DMS 273 treated with DMSO at 0.1 percent for 48 hours (cell line): ENCODE measurements at regions not wholly inside any gene's neighbourhood (a gene's known extent, or its start where the extent isn't known, plus 50 kb on each side); places are given as distances from the start of the nearest gene placed in this dataset.

Experiments used
- DNase-seq: peaks from one replicate; lab custom pipeline; 2025; lab: John Stamatoyannopoulos, UW

DNA sequence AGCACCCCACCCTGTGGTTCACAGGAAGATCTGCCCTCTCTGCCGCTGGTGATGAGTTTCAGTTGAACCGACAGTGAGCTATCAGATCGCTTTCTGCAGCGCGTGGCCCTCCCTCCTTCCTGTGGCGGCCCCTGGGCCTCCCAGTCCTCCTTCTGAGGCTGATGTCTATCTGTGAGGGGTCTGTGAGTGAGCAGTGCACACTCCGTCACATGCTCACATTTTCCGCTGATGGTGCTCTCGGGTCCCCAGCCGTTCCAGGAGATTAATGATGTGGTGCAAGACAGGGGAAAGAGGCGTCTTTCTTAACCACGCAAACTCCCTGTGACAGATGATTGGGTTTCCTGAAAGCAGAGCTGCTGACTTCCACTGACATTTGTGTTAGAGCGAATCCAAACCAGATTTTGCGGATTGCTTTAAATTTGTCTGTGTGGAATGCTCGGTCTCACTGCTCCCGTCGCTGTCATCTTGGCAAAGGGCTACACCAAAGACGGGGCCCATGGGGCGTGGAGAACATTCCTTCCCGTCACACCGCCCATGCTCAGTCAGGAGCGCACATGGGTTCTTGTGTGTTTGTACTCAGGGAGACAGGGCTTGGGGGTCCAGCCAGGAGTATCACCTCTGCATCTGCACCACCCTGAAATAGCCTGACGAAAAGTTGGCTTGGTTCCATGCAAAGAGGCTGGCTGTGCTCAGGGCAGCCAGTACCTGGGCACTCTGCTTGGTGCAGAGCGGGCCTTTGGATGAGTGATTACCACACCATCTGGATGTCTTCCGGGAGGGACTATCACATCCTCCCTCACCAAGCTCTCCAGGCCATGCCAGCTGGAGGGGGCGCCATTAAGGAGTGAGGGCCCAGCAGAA, 154.7 kb upstream of the HS6ST1 start:
- DNase-seq = no peak

DNA sequence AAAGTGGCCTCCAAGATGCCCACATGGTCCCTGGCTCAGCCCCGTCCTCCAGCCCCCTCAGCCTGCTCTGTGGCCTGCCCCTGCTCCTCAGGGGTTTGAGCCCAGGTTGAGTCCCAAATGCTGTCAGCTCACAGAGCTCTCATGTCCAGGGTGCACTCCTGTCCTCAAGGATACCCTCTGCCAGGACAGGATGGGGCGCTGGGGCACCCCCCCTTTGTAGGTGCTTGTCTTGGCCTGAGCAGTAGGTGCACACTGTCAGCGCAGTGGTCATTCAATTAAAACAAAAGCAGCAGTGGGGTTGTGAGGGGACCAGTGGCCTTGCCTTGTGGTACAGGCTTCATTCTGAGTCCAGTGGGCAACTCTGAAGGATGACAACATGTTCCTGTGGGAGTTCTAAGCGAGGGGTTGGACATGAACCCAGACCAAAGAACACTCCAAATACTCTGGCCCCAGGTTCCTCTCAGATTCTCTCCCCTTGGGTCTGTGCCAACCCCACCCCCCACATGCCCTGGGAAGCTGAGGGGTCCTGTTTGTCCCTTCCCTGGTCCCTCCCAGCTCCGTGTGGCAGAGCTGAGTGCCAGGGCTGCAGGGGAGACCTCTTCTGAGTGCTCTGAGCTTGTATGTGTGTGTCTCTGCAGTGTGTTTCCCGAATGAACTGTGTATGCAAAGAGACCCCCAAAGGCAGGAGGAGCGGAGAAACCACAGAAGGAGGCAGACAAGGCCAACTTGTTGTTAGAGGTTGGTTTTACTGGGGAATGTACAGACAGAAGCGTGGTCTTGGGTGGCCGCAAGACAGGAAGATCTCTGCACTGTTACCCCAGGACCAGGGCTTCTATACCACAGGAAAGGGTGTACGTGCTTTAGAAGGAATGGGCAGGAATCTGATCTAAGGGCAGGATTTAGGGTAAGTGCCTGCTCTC, 155.6 kb upstream of the HS6ST1 start:
- no peak for DNase-seq

DNA sequence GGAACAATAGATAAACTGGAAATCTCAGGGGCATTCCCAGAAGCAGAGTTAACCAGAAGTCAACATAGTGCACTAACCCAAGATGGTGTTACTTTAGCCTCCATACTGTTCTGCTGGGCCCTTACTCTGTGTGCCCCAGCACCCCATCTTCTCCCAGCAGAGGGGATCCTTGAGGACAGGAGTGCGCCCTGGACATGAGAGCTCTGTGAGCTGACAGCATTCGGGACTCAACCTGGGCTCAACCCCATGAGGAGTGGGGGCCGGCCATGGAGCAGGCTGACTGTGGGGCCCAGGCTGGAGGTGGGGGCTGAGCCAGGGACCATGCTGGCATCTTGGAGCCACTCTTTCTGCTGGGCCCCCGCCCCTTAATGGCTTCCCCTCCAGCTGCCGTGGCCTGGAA, 156.3 kb upstream of the HS6ST1 start:
- no peak for DNase-seq

DNA sequence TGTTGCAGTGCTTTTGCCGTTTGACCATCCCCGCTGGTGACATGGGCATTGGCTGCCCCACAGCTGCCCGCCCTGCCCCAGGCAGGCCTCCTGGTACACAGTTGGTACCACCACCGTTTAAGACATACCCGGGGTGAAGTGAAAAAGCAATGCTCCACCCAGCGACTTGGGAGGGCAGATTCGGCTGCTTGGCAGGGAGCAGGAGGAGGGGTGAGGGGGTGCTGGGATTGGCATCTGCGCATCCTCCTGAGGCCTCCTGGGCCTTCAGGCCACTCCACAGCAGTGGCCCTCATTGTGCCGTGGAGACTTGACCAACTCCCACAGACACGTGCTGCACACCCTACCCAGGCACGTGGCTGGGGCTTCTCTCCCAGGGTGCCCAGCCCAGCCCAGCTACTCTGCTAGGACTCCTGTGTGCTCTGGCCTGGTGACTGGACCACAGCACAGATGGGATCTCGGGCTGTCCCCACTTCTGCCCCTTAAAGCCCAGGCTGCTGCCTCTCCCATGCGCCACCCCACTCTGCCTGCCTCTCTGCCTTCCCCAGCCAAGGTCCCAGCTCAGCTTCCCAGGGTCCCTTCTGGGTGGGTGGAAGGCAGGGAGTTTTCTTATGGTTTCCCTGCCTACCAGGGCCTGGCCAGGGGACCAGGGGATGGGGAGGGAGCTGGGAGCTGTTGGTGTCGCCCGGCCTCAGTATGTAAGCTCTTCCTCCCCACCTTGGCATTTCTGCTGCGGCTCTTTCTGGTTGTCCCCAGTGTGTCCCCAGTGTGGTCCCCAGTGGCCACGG, 157.0 kb upstream of the HS6ST1 start:
- DNase-seq = no peak

DNA sequence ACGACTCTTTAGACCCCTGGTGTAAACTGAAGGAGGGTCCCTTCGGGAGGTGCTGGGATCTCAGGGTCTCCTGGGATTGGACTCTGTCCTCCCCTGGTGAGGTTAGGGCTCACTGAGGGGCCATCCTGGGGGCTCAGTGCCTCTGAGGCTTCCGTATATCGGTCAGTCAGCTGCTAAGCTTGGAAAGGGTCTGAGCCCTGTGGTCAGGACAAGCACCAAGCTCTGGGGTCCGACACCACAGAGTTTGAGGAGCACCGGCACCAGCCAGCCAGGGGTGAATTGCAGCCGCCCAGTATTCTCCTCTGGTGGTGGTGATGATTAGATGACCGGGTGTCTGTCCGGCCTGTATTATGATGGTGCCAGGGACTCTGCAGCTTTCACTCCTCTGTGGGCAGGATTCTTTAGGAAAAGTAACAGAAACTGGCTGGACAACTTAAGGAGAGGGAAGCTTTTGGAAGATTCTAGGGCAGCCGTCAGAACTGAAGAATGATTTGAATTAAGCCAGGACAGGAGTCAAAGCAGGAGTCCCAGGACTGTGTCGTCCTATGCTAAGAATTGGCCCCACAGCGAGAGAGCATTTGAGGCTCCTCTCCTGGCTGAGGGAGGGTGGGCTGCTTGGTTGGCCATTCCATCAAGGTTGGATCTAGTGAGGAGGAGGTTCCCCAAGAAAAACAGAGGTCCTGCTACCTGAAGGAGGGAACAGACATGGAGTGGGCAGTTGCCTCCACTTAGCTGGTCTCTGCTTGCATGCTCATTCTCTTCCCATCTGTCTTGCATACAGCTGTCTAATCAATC, 158.6 kb upstream of the HS6ST1 start:
- DNase-seq = no peak

DNA sequence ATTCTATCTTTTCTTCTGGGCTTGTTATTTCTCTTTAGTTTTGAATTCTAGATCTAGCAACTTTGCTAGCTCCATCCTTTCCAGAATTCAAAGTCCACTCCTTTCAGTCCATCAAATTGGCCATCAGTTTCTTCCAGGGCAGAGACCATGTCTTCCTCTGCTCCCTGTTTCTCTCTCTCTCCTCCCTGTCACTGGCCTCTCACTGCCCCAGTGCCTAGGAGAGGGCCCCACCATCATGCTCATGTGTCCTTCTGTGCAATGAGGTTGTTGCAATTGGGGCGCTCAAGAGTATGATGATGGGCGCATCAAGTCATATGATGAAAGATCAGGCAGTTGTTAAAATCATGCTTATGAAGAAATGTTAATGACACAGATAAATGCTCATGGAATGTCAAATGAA, 159.2 kb upstream of the HS6ST1 start:
- no peak for DNase-seq

DNA sequence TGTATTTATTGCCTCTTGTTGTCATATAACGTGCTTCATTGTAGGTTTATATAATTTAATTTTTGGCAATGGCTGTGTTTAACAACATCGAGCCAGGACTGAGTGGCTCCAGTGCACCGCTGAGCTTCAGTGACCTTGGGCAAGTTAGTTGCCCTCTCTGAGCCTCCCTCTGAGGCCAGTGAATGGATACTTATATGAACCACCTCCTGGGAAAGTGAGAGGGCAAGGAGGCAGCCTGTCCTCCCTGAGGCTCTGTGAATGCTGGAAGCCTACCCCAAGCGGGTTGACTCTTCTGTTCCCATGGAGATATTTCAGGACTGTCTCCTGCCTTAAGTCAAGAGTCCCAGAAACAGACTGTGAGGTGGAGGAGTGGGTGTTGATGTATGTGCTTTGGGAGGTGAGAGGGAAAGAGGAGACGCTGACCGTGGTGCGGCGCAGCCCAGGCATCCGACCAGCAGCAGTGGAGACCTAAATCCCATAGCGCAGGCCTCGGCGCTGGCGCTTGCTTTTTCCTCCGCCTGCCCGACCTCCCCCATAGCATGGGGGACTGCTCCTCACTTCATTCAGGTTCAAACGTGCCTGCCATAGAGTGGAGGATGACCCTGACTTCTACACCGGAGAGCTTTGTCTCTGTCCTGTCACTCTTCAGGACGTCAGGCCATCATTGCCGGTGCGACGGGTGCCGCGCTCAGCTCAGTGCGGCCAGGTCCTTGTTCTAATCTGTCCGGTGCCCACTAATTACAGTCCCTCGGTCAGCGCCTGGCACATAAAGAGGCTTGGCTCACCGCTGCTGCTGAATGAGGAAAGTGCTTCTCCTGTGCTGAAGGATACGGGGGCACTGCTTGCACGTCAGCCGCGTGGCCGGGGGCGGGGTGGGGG, 167.3 kb upstream of the HS6ST1 start:
- no peak for DNase-seq

DNA sequence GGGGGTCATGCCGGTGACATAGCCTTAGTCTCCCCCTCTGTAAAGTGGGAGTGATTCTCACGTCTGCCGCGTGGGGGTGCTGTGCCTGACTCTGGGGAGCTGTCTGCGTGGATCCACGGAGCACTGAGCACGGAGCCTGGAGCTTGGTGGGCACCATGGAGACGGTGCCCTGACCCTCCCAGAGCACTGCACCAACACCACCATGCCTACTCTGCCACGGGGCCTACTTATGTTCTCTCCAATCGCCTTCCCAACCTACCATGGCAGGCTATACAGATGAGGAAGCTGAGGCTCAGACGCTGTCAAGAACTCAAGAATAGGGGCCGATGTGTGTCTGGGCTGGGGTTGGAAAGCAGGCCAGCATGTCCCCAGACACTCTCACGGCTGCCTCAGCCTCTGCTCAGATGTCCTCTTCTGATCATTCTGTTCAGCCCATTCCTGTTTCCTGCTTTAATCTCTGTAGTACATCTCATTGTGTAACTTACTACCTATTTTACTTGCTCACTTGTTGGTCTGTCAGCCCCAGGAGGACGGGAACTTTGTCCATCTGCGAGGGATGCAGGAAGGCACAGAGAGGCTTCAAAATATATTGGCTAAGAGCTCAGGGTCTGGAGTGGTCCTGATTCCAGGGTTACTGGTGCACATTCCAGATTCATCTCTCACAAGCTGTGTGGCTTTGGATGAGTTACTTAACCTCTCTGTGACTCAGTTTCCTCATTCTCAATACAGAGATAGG, 168.1 kb upstream of the HS6ST1 start:
- no peak for DNase-seq

DNA sequence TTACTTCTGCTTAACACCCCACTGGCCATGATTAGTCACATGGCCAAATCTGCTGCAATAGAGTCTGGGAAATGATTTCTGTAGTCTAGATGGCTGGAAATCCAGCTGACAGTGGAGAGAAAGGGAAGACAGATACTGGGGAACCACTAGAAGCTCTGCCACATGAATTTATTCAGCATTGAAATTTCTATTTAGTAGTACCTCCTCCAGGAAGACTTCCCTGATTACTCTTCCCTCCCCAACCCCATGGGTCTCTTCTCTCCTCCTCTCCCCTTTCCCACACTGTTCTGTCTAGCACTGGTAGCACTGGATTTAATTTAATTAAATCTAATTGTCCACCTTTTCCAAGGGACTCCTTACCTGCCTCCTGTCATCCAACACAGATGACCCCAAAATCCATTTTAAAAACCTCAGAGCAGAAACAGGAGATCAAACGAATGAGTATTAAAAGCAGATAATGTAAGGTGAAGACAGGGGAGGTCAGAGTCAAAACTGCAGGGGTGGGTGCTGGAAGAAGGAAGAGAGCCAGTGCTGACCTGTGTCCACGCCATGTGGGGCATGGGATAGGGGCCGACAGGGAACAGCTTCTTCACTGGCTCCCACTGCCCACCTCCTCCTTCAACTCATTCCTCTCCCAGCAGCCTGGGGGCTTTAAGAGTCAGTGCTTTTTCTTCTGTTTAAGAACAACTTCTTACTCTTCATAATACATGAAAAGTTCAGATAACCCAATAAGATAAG, 169.2 kb upstream of the HS6ST1 start:
- no peak for DNase-seq

DNA sequence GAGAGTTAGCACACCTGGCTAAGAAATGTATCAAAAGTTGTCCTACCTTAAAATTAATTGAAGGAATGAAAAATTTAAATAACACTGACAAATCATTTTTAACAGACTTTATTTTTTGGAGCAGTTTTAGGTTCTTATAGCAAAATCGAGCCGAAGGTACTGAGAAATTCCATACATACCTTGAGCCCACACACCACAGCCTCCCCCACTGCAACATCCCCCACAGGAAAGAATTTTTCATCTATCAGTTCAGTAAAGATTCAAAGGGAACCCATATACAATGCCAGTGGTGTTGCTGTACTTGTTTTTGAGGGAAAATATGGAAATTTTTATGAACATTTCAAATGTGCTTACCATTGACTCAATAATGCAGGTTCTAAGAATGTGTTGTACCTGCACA, 169.8 kb upstream of the HS6ST1 start:
- DNase-seq = no peak

DNA sequence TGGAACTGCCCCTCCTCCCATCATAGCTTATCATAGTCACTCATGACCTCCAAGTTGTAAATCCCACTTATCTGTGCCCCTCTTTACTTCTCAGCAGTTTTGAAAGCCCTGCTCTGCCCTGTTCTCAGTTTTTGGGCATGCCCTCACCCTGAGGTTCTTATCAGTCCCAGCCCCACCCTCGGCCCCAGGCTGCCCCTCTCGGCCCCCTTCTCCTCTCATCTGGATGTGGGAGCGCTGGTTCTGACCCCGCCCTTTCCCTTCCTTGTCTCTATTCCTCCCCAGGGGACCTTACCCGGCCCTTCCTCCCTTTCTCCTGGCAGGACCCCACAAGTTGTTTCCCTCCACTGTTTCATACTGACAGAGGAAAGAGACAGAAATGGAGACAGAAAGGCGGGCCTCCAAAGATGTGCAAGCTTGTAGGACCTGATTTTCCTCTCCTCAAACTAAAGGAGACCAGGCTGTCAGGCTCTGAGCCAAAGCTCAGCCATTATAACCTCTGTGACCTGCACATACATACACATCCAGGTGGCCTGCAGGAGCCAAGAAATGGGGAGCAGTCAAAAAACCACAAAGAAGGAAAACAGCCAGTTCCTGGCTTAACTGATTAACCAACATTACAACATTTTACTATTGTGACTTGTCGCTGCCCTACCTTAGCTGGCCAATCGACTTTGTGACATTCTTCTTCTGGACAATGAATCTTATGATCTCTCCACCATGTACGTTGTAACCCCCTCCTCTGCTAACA, 171.0 kb upstream of the HS6ST1 start:
- no peak for DNase-seq

DNA sequence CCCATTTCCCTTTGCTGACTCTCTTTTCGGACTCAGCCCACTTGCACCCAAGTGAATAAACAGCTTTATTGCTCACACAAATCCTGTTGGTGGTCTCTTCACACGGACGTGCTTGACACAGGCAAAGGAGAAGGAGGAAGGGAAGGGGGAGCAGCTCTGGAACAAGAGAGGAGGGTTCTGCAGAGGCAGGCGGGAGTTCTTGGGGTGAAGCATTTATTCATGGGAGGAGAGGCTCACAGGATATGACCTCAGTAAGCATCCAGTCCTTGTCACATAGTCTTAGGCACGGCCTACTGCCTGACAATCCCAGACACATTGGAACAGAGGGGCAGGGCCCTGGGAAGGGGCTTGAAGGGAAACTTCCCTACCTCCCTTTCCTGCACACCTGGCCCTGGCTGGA, 171.7 kb upstream of the HS6ST1 start:
- no peak for DNase-seq

DNA sequence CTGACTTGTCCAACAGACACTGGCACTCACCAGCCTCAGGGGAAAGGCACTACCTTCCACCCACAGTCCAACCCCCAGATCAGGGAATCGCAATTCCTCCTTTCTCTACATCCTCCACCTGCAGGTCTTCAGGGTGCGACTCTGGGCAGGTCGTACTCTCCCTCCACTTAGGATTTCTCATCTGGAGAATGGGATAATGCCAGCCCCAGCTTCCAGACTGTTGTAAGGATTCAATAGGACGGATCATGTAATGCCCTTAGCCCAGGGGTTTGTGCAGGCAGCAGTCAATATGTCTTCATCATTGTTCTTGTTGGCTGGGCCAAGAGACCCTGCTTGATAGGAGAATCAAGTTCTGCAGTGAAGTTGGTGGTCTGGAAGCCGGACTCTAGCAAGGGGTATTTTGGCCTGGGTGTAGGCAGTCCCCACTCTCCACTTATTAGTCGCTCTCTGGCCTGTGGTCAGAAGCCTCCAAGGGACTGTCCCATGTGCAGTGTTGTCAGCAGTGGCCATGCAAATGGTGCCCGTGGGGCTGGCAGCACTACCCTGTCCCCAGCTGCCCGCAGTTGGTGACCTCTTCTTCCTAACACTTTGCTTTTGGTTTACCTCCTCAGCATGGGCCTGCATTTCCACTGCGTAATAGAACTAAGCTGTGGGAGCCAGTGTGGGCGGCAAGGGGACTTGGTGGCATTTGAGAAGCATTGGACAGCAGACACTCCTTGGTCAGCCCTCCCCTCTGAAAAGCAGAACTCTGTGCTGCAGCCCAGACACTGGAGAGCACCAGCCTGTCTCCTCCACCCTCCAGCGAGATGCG, 172.4 kb upstream of the HS6ST1 start:
- no peak for DNase-seq

DNA sequence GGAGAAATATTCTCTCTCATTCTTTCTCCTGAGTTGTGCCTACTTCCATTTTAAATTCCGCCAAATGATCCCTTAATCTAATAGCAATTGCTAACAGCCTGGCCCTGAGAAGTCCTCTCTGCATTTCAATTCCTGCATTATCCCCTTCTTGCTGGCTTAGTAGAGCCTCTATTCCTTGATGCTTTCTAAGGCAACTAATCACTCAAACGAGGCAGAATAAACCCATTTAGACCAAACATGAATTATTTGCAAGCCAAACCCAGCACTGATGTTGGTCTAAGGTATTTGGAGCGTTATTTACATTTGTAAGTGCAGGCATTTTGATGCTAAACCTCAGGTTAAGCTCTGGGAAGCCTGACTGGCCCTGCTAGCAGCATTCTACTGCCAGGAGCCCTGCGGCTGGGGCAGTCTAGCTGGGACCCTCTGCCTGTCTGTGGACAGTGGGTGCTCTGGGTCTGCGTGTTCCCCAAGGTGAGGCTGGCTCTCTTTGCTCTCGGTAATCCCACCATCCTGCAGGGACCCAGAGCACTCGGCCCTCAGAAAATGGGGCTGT, 173.1 kb upstream of the HS6ST1 start:
- no peak for DNase-seq

DNA sequence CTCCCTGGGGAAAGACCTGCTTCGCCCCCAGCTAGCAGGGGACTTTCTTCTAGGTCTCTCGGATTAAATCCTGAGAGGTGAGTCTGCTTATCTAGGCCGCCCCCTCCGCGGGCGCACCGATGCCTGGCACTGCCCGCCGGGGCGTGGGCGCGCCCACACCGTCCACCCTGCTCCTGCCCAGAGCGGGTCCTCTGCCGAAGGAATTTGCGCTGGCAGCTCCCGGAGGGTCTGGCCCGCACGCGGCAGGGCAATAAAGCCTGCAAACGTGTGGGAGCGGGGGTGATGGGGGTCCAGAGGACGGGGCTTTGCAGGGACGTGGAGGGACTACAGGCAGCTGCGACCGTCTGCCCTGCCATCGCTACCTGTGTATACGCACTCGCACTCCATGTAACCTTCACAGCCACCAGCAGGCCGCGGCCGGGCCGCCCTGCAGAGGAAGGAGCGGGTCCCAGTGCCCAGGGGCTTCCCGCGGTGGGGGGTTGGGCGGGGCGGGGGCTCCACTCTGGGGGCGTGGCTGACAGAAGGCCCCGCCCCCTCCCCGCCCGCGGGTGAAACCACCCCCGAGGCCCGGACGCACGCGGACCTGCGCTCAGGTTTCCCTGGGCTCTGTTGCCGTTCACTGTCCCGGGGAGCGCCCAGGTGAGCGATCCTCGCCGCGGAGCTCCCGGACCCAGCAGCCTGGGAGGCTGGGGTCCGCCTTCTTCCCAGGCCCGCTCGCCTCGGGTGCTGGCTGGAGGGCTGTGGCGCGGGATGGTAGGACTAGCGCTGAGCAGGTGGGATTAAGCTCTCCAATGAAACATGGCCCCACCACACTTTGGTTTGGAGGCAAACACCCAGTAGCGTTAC, 174.5 kb upstream of the HS6ST1 start:
- no peak for DNase-seq

DNA sequence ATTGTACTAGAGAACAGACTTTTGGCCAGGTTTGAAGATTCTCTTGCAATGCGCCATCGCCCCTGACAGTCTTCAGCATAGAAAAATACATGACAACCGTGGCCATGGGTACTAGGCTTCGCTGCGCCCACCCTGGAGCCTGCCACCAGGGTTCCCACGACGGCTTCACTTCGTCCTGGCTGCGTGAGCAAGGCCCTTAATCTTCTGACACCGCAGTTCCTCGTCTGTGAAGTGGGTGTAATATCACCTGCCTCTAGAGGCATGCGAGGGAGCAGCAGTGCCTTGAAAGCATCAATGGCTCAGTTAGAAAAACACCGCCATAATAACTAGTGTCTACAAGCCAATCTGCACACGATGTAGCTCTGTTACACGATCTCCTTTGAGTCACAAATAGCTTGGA, 175.2 kb upstream of the HS6ST1 start:
- no peak for DNase-seq
